Prostate gland (tissue), 2 donors: ENCODE measurements at regions not wholly inside any gene's neighbourhood (a gene's known extent, or its start where the extent isn't known, plus 50 kb on each side); places are given as distances from the start of the nearest gene placed in this dataset.
"Not testable (repeated sequence)": the region's sequence is repeated elsewhere in the genome, so short reads cannot be mapped to it uniquely, and the experiment has no call there.

ENCODE experiments used
- DNase-seq: peaks from one replicate; pipeline ENCODE4 v3.0.0-alpha.2; 2019; ENCODE audit warnings: low spot score
- H3K27ac ChIP-seq, 2 donors: fragments of 200-600 bp; sonication (generic); 2 replicates each; pipeline ENCODE4 v1.5.1; 2017 to 2019
- H3K27me3 ChIP-seq: fragments of 200-600 bp; sonication (generic); replicated peaks from 2 replicates; pipeline ENCODE4 v1.5.1; 2019; ENCODE audit not compliant: insufficient read depth
- H3K36me3 ChIP-seq, 2 donors: fragments of 200-600 bp; sonication (generic); 1 replicate in 1 of 2; 2 replicates in 1 of 2; pipeline versions ENCODE4 v1.5.1 to v1.8.1; 2017 to 2019
- H3K4me1 ChIP-seq: fragments of 200-600 bp; sonication (generic); replicated peaks from 2 replicates; pipeline ENCODE4 v1.5.1; 2019
- H3K4me3 ChIP-seq, 2 donors: fragments of 200-600 bp; sonication (generic); 2 replicates each; pipeline ENCODE4 v1.5.1; 2017 to 2019
- H3K9me3 ChIP-seq: fragments of 200-600 bp; sonication (generic); 2 replicates; pipeline ENCODE4 v1.5.1; 2017
- CTCF ChIP-seq, 4 experiments: fragments of 200-600 bp in 2 of 4; fragments of 450-650 bp in 2 of 4; sonication (generic) in 2 of 4; IDR thresholded peaks; 1 replicate in 3 of 4; 2 replicates in 1 of 4; pipeline ENCODE4 v1.5.1; 2016 to 2019; ENCODE audit warnings: antibody characterized with exemption in 4 of 4, mild to moderate bottlenecking in 2 of 4, moderate library complexity in 2 of 4
- POLR2A ChIP-seq: fragments of 450-650 bp; IDR thresholded peaks from one replicate; pipeline ENCODE4 v1.6.1; 2016; ENCODE audit warnings: antibody characterized with exemption, mild to moderate bottlenecking
- POLR2AphosphoS5 ChIP-seq: sonication (generic); formaldehyde crosslinking; IDR thresholded peaks from one replicate; pipeline ENCODE4 v1.6.1; 2017; ENCODE audit warnings: antibody characterized with exemption
- WGBS: methylation state at CpG from one replicate; pipeline ENCODE4 v1.1.5; 2018; 5-methylcytosine and 5-hydroxymethylcytosine counted together
- intact Hi-C: fragments of 100-400 bp; cut with DNase I; formaldehyde crosslinking; loops from one replicate; pipeline ENCODE4 v1.14.2; 2022

- Histone ChIP-seq H3K27me3 (no peaks in the 10 kb centered on the region), H3K9me3 (no peaks in the 10 kb centered on the region), H3K36me3 (no peaks in the 10 kb centered on the region), H3K27ac (no peak overlapping the region), H3K4me3 (no peak overlapping the region), H3K4me1 (no peaks in the 10 kb centered on the region)
- TF ChIP-seq POLR2A (no peak), POLR2AphosphoS5 (no peak), CTCF (IDR thresholded peaks at IDR 0.05) (no peak)
- no peak for DNase-seq
- 38% methylated on average over 2 of the region's 2 CpGs for WGBS
- intact Hi-C loops, result no loop called here
Observed at GRCh38 chr11:54979375-54979774, 272.7 kb downstream of the OR4A5 start.

GRCh38 chr11:54985731-54986130, 276.2 kb upstream of the TRIM48 start:
- H3K4me3 ChIP-seq, result no peak overlapping the region
- no peak for TF ChIP-seq POLR2AphosphoS5
- no peak for TF ChIP-seq CTCF (IDR thresholded peaks at IDR 0.05)
- TF ChIP-seq POLR2A, result no peak
- H3K27me3 ChIP-seq, result no peaks in the 10 kb centered on the region
- 93% methylated on average over 1 of the region's 1 CpG for WGBS
- no peak for DNase-seq
- no peak overlapping the region for H3K27ac ChIP-seq
- no peaks in the 10 kb centered on the region for H3K9me3 ChIP-seq
- no peaks in the 10 kb centered on the region for H3K4me1 ChIP-seq
- H3K36me3 ChIP-seq, result no peaks in the 10 kb centered on the region
- intact Hi-C loops, result loop anchor here (10.0 kb wide), 1 partner anchor 51 kb away; no protein-coding TSS in a partner anchor

- intact Hi-C loops, H3K4me3 ChIP-seq, H3K27ac ChIP-seq, H3K9me3 ChIP-seq, H3K4me1 ChIP-seq, H3K36me3 ChIP-seq, H3K27me3 ChIP-seq, DNase-seq: not testable (repeated sequence)
- 61% methylated on average over 2 of the region's 2 CpGs for WGBS
Observed at GRCh38 chr11:55028837-55029236, 233.1 kb upstream of the TRIM48 start.

GRCh38 chr11:55054723-55055122, 207.2 kb upstream of the TRIM48 start:
- Histone ChIP-seq H3K4me1 (no peaks in the 10 kb centered on the region), H3K36me3 (no peaks in the 10 kb centered on the region), H3K4me3 (no peak overlapping the region), H3K9me3 (no peaks in the 10 kb centered on the region), H3K27me3 (no peaks in the 10 kb centered on the region), H3K27ac (no peak overlapping the region)
- no peak for DNase-seq
- intact Hi-C loops, result no loop called here
- TF ChIP-seq CTCF (IDR thresholded peaks at IDR 0.05) (no peak), POLR2AphosphoS5 (no peak), POLR2A (no peak)

- H3K27me3 ChIP-seq, H3K9me3 ChIP-seq, H3K36me3 ChIP-seq, DNase-seq, intact Hi-C loops, H3K4me3 ChIP-seq, H3K4me1 ChIP-seq, H3K27ac ChIP-seq: not testable (repeated sequence)
- WGBS, result 83% methylated on average over 9 of the region's 9 CpGs
Observed at GRCh38 chr11:55084588-55084987, 177.4 kb upstream of the TRIM48 start.

- no peaks in the 10 kb centered on the region for H3K9me3 ChIP-seq
- no peaks in the 10 kb centered on the region for H3K36me3 ChIP-seq
- H3K4me1 ChIP-seq, result no peaks in the 10 kb centered on the region
- intact Hi-C loops, result no loop called here
- no peak overlapping the region for H3K4me3 ChIP-seq
- 56% methylated on average over 4 of the region's 4 CpGs for WGBS
- H3K27ac ChIP-seq, result no peak overlapping the region
- no peak for DNase-seq
- no peaks in the 10 kb centered on the region for H3K27me3 ChIP-seq
- TF ChIP-seq POLR2AphosphoS5 (no peak), POLR2A (no peak), CTCF (IDR thresholded peaks at IDR 0.05) (no peak)
Observed at GRCh38 chr11:55106391-55106790, 155.6 kb upstream of the TRIM48 start.
